ENCODE measurements at regions not wholly inside any gene's neighbourhood (a gene's known extent, or its start where the extent isn't known, plus 50 kb on each side); places are given as distances from the start of the nearest gene placed in this dataset.

DNA sequence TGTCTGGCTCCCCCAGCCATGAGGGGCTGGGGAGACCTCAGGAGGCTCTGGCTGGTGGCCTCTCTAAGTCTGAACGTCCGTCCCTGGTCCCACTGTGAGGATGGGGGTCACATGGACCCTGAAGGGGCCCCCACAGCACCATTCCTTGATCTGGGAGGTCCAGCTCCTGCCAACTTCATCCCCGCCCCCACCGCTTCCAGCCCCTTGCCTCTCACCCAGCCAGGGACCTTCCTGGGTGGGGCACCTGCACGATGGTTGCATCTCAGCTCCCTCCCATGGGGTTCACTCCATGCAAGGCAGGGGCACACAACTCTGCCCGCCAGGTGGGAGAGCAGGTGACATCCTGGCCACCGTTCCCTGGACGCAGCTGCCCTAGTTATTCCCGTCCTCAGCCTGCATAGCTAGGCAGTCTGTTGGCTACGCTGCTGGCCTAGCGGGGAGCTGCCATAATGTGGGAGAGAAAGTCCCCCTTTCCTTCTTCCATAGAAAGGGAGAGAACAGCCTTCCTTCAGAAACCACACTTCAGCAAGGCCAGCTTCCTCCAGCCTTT is 217.9 kb upstream of the RPL38 start:
- no peak overlapping the region for H3K27ac Mint-ChIP-seq
- no peaks in the 10 kb centered on the region for H3K36me3 Mint-ChIP-seq
- peaks cover 5% of the 10 kb centered on the region for H3K4me1 Mint-ChIP-seq
- peaks cover 35% of the 10 kb centered on the region for H3K27me3 Mint-ChIP-seq (ENCODE audit: low read depth)
- H3K9me3 Mint-ChIP-seq, result no peaks in the 10 kb centered on the region
- H3K4me3 Mint-ChIP-seq, result no peak overlapping the region
- TF ChIP-seq, protein P1, sequence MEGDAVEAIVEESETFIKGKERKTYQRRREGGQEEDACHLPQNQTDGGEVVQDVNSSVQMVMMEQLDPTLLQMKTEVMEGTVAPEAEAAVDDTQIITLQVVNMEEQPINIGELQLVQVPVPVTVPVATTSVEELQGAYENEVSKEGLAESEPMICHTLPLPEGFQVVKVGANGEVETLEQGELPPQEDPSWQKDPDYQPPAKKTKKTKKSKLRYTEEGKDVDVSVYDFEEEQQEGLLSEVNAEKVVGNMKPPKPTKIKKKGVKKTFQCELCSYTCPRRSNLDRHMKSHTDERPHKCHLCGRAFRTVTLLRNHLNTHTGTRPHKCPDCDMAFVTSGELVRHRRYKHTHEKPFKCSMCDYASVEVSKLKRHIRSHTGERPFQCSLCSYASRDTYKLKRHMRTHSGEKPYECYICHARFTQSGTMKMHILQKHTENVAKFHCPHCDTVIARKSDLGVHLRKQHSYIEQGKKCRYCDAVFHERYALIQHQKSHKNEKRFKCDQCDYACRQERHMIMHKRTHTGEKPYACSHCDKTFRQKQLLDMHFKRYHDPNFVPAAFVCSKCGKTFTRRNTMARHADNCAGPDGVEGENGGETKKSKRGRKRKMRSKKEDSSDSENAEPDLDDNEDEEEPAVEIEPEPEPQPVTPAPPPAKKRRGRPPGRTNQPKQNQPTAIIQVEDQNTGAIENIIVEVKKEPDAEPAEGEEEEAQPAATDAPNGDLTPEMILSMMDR (IDR thresholded peaks at IDR 0.05; ENCODE audit: unreplicated experiment), result no peak
- no peak for DNase-seq (ENCODE audit: low spot score in 2 of 2, unreplicated experiment in 2 of 2)

DNA sequence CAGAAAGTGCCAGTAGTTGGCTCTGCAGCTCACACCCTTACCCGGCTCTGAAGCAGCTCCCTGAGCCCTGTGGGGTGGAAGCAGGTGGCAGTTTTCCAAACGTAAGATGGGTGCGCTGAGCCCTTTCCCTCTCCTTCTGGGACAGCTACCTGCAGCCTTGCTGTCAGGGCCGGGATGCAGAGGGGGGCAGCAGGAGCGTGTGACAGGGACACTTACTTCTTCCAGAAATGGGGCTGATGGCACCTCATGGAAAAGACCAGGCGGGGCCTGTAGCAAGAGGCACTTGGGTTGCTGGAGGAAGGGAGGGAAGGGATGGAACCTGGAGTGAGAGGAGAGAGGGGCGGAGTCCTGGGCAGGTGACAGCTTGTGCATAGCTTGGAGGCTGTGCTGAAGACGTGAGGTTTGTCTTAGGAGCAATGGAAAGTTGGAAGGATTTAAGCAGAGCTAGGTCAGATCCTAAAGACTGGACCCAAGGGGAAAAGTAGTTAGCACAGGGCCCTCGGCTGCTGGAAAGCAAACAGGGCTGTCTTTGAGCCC is 216.8 kb upstream of the RPL38 start:
- Mint-ChIP-seq H3K4me1 (peaks cover 5% of the 10 kb centered on the region), H3K36me3 (no peaks in the 10 kb centered on the region)

DNA sequence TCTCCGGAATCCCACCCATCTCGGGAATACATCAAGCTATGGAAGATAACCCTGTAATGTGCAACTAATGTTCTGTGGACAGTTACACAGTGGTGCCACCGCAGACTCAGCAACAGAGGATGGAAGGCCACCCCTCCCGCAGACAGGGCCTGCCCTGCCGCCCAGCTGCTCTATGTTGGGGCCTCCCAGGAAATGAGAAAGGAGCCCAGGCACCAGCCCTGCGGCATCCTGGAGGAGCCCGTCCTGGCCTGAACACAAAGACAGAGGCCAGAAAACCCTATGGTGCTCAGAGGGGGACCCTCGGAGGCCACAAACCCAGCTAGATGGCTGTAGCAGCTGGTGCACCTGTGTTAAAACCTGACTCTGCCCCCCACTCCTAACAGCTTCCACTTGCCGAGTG is 216.1 kb upstream of the RPL38 start:
- Mint-ChIP-seq H3K27me3 (ENCODE audit: low read depth) (peaks cover 26% of the 10 kb centered on the region), H3K36me3 (no peaks in the 10 kb centered on the region), H3K27ac (no peak overlapping the region), H3K9me3 (no peaks in the 10 kb centered on the region), H3K4me3 (no peak overlapping the region), H3K4me1 (peaks cover 5% of the 10 kb centered on the region)
- TF ChIP-seq, protein P1 (IDR thresholded peaks at IDR 0.05; ENCODE audit: unreplicated experiment), result no peak
- no peak for DNase-seq (ENCODE audit: low spot score in 2 of 2, unreplicated experiment in 2 of 2)

More for the DNA sequence above, 216.8 kb upstream of the RPL38 start:
- Mint-ChIP-seq H3K9me3 (no peaks in the 10 kb centered on the region), H3K4me3 (no peak overlapping the region), H3K27ac (no peak overlapping the region), H3K27me3 (ENCODE audit: low read depth) (peaks cover 29% of the 10 kb centered on the region)
- no peak for DNase-seq (ENCODE audit: low spot score in 2 of 2, unreplicated experiment in 2 of 2)
- TF ChIP-seq, protein P1 (IDR thresholded peaks at IDR 0.05; ENCODE audit: unreplicated experiment), result no peak

DNA sequence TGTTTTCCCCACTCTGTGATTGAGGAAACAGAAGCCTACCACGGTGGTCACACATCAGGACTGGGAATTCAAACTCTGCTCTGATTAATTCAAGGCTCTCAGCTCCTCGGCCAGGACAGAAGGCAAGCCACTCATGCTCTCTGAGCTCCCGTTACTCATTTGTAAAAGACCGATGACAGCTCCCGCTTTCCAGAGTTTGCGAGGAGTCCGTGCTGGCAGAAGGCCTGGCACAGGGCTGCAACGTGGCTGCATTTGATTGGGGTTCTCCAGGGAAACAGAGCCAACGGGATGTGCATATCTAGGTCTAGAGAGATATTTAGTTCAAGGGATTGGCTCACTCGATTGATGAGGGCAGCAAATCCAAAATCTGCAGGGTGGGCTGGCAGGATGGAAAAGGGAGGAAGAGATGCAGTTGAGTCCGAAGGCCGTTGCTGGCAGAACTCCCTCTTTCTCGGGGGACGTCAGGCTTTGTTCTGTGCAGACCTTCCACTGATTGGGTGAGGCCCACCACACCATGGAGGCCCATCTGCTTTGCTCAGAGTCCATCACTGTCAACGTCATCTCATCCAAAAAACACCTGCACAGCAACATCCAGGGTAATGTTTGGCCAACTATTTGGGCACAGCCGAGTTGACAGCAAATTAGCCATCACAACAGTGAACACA is 215.5 kb upstream of the RPL38 start:
- TF ChIP-seq, protein P1 (IDR thresholded peaks at IDR 0.05; ENCODE audit: unreplicated experiment), result no peak
- Mint-ChIP-seq H3K4me1 (peaks cover 5% of the 10 kb centered on the region), H3K4me3 (no peak overlapping the region), H3K9me3 (no peaks in the 10 kb centered on the region), H3K36me3 (no peaks in the 10 kb centered on the region), H3K27me3 (ENCODE audit: low read depth) (peaks cover 26% of the 10 kb centered on the region), H3K27ac (no peak overlapping the region)
- DNase-seq (ENCODE audit: low spot score in 2 of 2, unreplicated experiment in 2 of 2), result no peak

DNA sequence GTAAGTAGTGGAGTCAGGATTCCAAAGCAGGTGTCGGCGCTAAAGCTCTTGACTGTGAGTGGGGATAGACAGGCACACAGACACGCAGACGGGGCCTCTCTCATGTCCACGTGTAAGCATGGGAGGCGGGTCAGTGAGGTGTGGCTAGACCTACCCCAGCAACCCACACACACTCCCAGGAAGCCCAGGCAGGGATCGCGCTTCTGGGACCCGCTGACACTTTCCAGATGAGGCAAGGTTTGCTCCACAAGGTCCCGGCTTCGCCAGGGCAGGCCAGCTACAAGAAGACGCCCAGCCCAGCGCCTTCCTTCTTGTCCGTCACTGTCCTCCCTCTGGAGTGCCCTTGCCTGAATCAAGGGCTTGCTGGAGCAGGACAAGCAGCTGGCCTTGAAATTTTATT is 213.8 kb upstream of the RPL38 start:
- Mint-ChIP-seq H3K4me1 (peaks cover 5% of the 10 kb centered on the region), H3K9me3 (no peaks in the 10 kb centered on the region), H3K27me3 (ENCODE audit: low read depth) (peaks cover 26% of the 10 kb centered on the region), H3K36me3 (no peaks in the 10 kb centered on the region), H3K4me3 (no peak overlapping the region), H3K27ac (no peak overlapping the region)
- TF ChIP-seq, protein P1 (IDR thresholded peaks at IDR 0.05; ENCODE audit: unreplicated experiment), result no peak
- DNase-seq (ENCODE audit: low spot score in 2 of 2, unreplicated experiment in 2 of 2), result no peak
